ENCODE measurements at regions not wholly inside any gene's neighbourhood (a gene's known extent, or its start where the extent isn't known, plus 50 kb on each side); places are given as distances from the start of the nearest gene placed in this dataset.

DNA sequence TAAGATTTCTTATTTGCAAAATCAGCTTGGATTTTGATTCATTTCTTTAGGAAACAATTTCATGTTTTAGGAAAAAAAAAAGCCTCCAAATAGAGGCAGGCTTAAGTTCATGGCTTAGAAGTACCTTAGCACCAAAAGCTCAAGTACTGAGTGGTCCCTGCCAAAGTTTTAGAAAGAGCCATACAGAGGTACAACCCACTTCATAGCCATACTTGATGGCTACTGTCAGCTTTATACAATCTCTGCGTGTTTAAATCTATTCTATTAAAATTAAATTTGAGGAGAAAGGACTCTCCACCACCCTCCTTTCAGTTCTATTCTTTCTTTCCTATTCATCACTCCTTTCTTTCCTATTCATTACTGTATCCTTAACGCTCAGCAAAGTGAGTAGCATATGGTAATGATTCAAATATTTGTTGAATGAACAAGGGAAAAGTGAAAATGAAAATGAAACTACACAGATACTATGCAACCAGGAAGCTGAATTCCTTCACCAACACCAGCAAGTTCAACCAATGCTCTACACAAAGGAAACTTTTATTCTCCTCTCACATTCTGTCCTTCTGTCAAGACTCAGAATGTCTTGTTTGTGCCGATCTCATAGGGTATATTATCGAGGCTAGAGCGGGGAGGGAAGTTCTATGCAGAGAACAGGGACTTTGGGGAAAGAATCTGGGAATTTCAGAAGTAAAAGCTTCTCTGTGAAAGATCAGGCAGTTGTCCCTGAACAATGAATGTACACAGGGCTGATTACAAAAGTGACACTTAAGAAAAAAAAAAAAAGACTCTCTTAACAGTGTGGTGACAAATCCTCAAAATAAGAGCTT is 138.6 kb upstream of the SPEF2 start:
- no peak overlapping the region for H4K8ac ChIP-seq (ENCODE audit: extremely low read depth, insufficient read depth, low read length)
- H3K27me3 ChIP-seq (replicated peaks in 1 of 4; ENCODE audit: control insufficient read depth in 3 of 4, extremely low read depth in 1 of 4, insufficient read depth in 3 of 4, low read length in 3 of 4) = no peaks in the 10 kb centered on the region
- FAIRE-seq (no peak), DNase-seq (ENCODE audit: low read depth in 1 of 2, low spot score in 2 of 2) (no peak)
- no peak overlapping the region for H3K9ac ChIP-seq (replicated peaks in 1 of 4; ENCODE audit: extremely low read depth in 1 of 4, low read depth in 3 of 4, low read length in 3 of 4)
- peaks cover 0 to 2% (median 0%) of the 10 kb centered on the region in 4 experiments; a peak in 1 of 7 replicates for H3K4me1 ChIP-seq (replicated peaks in 1 of 4; ENCODE audit: control insufficient read depth in 3 of 4, insufficient read depth in 4 of 4, low read length in 3 of 4)
- no peaks in the 10 kb centered on the region for H3K79me1 ChIP-seq (ENCODE audit: low read depth, low read length)
- no peaks in the 10 kb centered on the region for H3K36me3 ChIP-seq (ENCODE audit: control insufficient read depth in 2 of 4, insufficient read depth in 4 of 4, low read length in 3 of 4)
- no peak overlapping the region for H2BK15ac ChIP-seq (ENCODE audit: low read length)
- H3K4me2 ChIP-seq (ENCODE audit: insufficient read depth in 1 of 2, low read depth in 2 of 2, low read length in 2 of 2) = no peak overlapping the region
- H3K56ac ChIP-seq (replicated peaks; ENCODE audit: insufficient read length, low read depth, low read length) = no peak overlapping the region
- no peak overlapping the region for H3K14ac ChIP-seq (ENCODE audit: insufficient read length)
- no peaks in the 10 kb centered on the region for H4K20me1 ChIP-seq (replicated peaks in 1 of 2; ENCODE audit: control insufficient read depth in 1 of 2, insufficient read depth in 2 of 2, low read length in 2 of 2)
- no peak overlapping the region for H3K4me3 ChIP-seq (ENCODE audit: extremely low read depth in 1 of 4, insufficient read depth in 2 of 4, low read depth in 3 of 4, low read length in 4 of 4)
- peak overlapping the region; percentile 18; the same call in 1 of the 2 replicates for H2AFZ ChIP-seq (ENCODE audit: low read length)
- 90% methylated on average over 5 of the region's 5 CpGs; no CpG with 5 or more reads in 1 of the 2 experiments for WGBS, 2 experiments (ENCODE audit: extremely low coverage in 1 of 2, insufficient coverage in 1 of 2, insufficient read length in 1 of 2, insufficient replicate concordance in 2 of 2, low coverage in 1 of 2, low lambda C conversion rate in 2 of 2, missing lambda C conversion rate in 1 of 2)
- H3K23ac ChIP-seq (ENCODE audit: insufficient read length) = no peak overlapping the region
- no peaks in the 10 kb centered on the region for H3K79me2 ChIP-seq (ENCODE audit: control insufficient read depth in 1 of 2, insufficient read depth in 2 of 2, low read length in 2 of 2)
- no peak overlapping the region for H2BK5ac ChIP-seq (ENCODE audit: low read depth, low read length)
- H4K5ac ChIP-seq (ENCODE audit: insufficient read length, low read depth, low read length) = no peak overlapping the region
- no peak overlapping the region for H4K91ac ChIP-seq (replicated peaks; ENCODE audit: insufficient read length, low read length)
- H2BK12ac ChIP-seq (ENCODE audit: low read depth, low read length) = no peak overlapping the region
- ChIA-PET CTCF (ENCODE audit: partially characterized antibody) (interaction anchor here (1.3 to 1.7 kb wide), 3 partner anchors 8 to 43 kb away, joined by 3 to 5 read pairs (median 4); no protein-coding TSS in a partner anchor), POLR2A (ENCODE audit: partially characterized antibody) (no interaction called here)
- no peak overlapping the region for H2BK120ac ChIP-seq (replicated peaks; ENCODE audit: low read depth, low read length)
- H3K18ac ChIP-seq (ENCODE audit: extremely low read depth, low read length) = no peak overlapping the region
- no peaks in the 10 kb centered on the region for H3K23me2 ChIP-seq (ENCODE audit: low read depth, low read length)
- H3K4ac ChIP-seq (replicated peaks; ENCODE audit: insufficient read length, low read depth, low read length) = no peak overlapping the region
- no peaks in the 10 kb centered on the region for H3K9me3 ChIP-seq (ENCODE audit: insufficient read depth in 2 of 2, low read depth in 1 of 2, low read length in 1 of 2)
- H2BK20ac ChIP-seq (ENCODE audit: low read length) = no peak overlapping the region
- no peak overlapping the region for H3K27ac ChIP-seq (ENCODE audit: low read depth, low read length)
- H2AK5ac ChIP-seq (ENCODE audit: low read depth, low read length) = no peak overlapping the region
- no peak for TF ChIP-seq JUND (IDR thresholded peaks at IDR 0.05; ENCODE audit: low read length)
- no peak for TF ChIP-seq EP300 (IDR thresholded peaks at IDR 0.05; ENCODE audit: borderline replicate concordance in 1 of 2, low read depth in 2 of 2, low read length in 2 of 2)
- no peak for TF ChIP-seq EGR1 (IDR thresholded peaks at IDR 0.05; ENCODE audit: borderline replicate concordance, low read depth, low read length)
- TF ChIP-seq CBX8 (IDR thresholded peaks at IDR 0.05; ENCODE audit: borderline replicate concordance, low read depth, low read length) = no peak
- TF ChIP-seq, protein P1, sequence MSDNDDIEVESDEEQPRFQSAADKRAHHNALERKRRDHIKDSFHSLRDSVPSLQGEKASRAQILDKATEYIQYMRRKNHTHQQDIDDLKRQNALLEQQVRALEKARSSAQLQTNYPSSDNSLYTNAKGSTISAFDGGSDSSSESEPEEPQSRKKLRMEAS (IDR thresholded peaks at IDR 0.05) = no peak
- TF ChIP-seq, protein P2, sequence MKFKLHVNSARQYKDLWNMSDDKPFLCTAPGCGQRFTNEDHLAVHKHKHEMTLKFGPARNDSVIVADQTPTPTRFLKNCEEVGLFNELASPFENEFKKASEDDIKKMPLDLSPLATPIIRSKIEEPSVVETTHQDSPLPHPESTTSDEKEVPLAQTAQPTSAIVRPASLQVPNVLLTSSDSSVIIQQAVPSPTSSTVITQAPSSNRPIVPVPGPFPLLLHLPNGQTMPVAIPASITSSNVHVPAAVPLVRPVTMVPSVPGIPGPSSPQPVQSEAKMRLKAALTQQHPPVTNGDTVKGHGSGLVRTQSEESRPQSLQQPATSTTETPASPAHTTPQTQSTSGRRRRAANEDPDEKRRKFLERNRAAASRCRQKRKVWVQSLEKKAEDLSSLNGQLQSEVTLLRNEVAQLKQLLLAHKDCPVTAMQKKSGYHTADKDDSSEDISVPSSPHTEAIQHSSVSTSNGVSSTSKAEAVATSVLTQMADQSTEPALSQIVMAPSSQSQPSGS (IDR thresholded peaks at IDR 0.05; ENCODE audit: low read length) = no peak
- TF ChIP-seq EZH2 (IDR thresholded peaks at IDR 0.05; ENCODE audit: low read depth, low read length, severe bottlenecking) = no peak
- no peak for TF ChIP-seq RBBP5 (IDR thresholded peaks at IDR 0.05; ENCODE audit: borderline replicate concordance, low read depth, low read length)
- no peak for TF ChIP-seq BRCA1 (IDR thresholded peaks at IDR 0.05; ENCODE audit: low read depth, low read length)
- TF ChIP-seq CEBPB (IDR thresholded peaks at IDR 0.05; ENCODE audit: low read depth, low read length) = no peak
- TF ChIP-seq BCL11A (IDR thresholded peaks at IDR 0.05; ENCODE audit: low read depth in 2 of 2, low read length in 2 of 2) = no peak

Measured in H1 (cell line).